ENCODE measurements at regions not wholly inside any gene's neighbourhood (a gene's known extent, or its start where the extent isn't known, plus 50 kb on each side); places are given as distances from the start of the nearest gene placed in this dataset.

GRCh38 chr6:16824845-16825685, 63.8 kb upstream of the ATXN1 start:
- no peak for DNase-seq (ENCODE audit: low spot score)
- Histone ChIP-seq H3K4me1 (ENCODE audit: insufficient read depth) (no peaks in the 10 kb centered on the region; the same call in 1 of the 2 replicates), H3K27me3 (ENCODE audit: insufficient read depth) (no peaks in the 10 kb centered on the region), H3K4me2 (no peak overlapping the region), H3K4me3 (no peak overlapping the region), H3K9me2 (ENCODE audit: insufficient read depth) (0 out of 2 replicates have a peak, but pooled peaks cover 3% of the 10 kb centered on the region), H3K79me2 (replicated peaks; ENCODE audit: insufficient read depth) (no peaks in the 10 kb centered on the region), H3K36me3 (ENCODE audit: insufficient read depth) (no peaks in the 10 kb centered on the region), H3K27ac (ENCODE audit: low read depth) (no peak overlapping the region), H4K20me1 (replicated peaks; ENCODE audit: insufficient read depth) (no peaks in the 10 kb centered on the region), H2AFZ (no peak overlapping the region), H3F3A (replicated peaks; ENCODE audit: low read depth) (no peaks in the 10 kb centered on the region)
- ATAC-seq, result no peak
- H3K4me3 Mint-ChIP-seq, result no peak overlapping the region
- peaks cover 12% of the 10 kb centered on the region; the same call in 2 of the 3 replicates for H3K4me1 Mint-ChIP-seq
- H3K9me3 Mint-ChIP-seq, result no peaks in the 10 kb centered on the region
- TF ChIP-seq JUNB (IDR thresholded peaks at IDR 0.05; ENCODE audit: unreplicated experiment), result no peak
- TF ChIP-seq EZH2phosphoT487 (IDR thresholded peaks at IDR 0.05; ENCODE audit: unreplicated experiment), result no peak
- no peak for TF ChIP-seq ETS1 (IDR thresholded peaks at IDR 0.05)
- TF ChIP-seq POLR2AphosphoS5 (IDR thresholded peaks at IDR 0.05; ENCODE audit: low read depth), result no peak
- no peak for TF ChIP-seq ZNF331 (CRISPR knock-in tag; IDR thresholded peaks at IDR 0.05; ENCODE audit: low read depth)
- TF ChIP-seq ZNF462 (CRISPR knock-in tag; IDR thresholded peaks at IDR 0.05), result no peak
- no peak for TF ChIP-seq STAT1 (IDR thresholded peaks at IDR 0.05; ENCODE audit: unreplicated experiment)
- no peak for TF ChIP-seq NANOG (IDR thresholded peaks at IDR 0.05; ENCODE audit: borderline replicate concordance)
- TF ChIP-seq EZH2 (IDR thresholded peaks at IDR 0.05; ENCODE audit: low read depth, unreplicated experiment), result no peak
- TF ChIP-seq CTCF (conservative IDR thresholded peaks at IDR 0.05; ENCODE audit: low read depth in 2 of 2), result no peak
- no peak for TF ChIP-seq CREB1 (CRISPR knock-in tag; IDR thresholded peaks at IDR 0.05; ENCODE audit: low read depth)
- no peak for TF ChIP-seq ZNF114 (CRISPR knock-in tag; IDR thresholded peaks at IDR 0.05)
- no peak for TF ChIP-seq REST (IDR thresholded peaks at IDR 0.05; ENCODE audit: unreplicated experiment)
- H3K27ac Mint-ChIP-seq, result no peak overlapping the region
- H3K27me3 Mint-ChIP-seq (ENCODE audit: insufficient read depth, low read depth, poor library complexity), result no peaks in the 10 kb centered on the region
- no peaks in the 10 kb centered on the region for H3K36me3 Mint-ChIP-seq (ENCODE audit: low read depth)

Data from GM23338 (cell line).